ENCODE measurements at regions not wholly inside any gene's neighbourhood (a gene's known extent, or its start where the extent isn't known, plus 50 kb on each side); places are given as distances from the start of the nearest gene placed in this dataset.
"Not testable (repeated sequence)": the region's sequence is repeated elsewhere in the genome, so short reads cannot be mapped to it uniquely, and the experiment has no call there.

- DNase-seq (ENCODE audit: low read depth) = no peak
Measured at GRCh38 chr3:82020282-82020681, 258.8 kb upstream of the GBE1 start.

GRCh38 chr3:82015241-82015640 lies 253.8 kb upstream of the GBE1 start:
- DNase-seq (ENCODE audit: low read depth) = no peak

DNA sequence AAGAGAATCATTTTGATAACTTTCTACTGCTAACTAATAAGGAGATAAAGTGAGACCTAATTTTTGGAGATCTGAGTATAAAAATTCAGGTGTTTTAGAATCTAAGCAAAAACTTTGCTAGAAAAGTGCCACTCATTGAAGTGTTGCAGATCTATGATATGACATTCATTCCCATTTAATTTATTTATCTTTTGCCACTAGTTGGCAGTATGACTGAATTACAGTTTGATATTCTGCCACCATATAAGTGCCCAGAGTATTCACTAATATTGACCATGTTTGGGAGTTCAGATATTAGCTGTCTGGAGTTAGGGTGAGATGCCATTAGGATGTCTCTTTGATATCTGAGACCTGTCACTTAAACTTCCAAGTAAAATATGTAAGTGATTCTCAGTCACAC lies 251.3 kb upstream of the GBE1 start:
- DNase-seq (ENCODE audit: low read depth) = no peak

GRCh38 chr3:82011336-82011735 lies 249.9 kb upstream of the GBE1 start:
- no peak for DNase-seq (ENCODE audit: low read depth)

DNA sequence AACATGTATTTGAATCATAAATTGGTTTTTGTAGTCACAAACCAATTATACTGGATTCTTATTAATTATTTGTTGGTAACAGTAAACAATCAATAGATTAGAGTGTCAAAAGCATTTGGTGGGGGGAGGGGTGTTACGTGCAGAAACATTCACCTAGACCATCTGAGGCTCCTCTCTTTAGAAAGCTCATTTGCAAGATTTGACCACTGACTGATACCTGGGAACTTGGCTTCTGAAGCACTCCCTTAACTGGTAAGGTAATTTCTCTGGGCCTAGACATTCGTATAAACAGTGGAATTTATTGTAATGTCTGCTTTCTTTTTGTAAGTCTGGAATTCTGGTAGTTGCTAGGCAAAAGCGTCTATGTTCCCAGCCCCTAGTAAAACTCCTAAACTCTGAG lies 243.8 kb upstream of the GBE1 start:
- no peak for DNase-seq (ENCODE audit: low read depth)

- no peak for DNase-seq (ENCODE audit: low read depth)
Measured at GRCh38 chr3:82004266-82004665, 242.8 kb upstream of the GBE1 start.

GRCh38 chr3:82002986-82003642 lies 241.7 kb upstream of the GBE1 start:
- no peak for DNase-seq (ENCODE audit: low read depth)

GRCh38 chr3:82002491-82002890 lies 241.0 kb upstream of the GBE1 start:
- no peak for DNase-seq (ENCODE audit: low read depth)

- DNase-seq (ENCODE audit: low read depth) = no peak
Measured at GRCh38 chr3:82001276-82001923, 240.0 kb upstream of the GBE1 start.

DNA sequence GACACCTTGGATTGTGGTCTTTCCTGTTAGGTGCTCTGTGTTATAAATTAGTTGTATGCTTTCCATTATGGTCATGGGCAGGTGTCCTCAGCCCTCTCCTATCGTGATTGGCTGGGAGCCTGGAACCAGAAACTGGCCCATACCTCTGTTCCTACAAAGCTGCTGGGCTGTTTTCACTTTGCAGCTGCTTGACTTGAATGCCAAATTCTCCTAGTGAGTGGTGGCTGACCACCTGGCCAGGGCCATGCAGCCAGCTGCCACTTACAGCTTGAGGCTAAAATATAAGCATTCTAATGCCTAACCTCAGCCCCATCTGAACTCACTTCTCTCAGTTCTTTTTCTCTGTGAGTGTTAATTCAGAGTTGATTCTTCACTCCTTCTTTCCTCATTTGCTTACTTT lies 239.3 kb upstream of the GBE1 start:
- no peak for DNase-seq (ENCODE audit: low read depth)

DNA sequence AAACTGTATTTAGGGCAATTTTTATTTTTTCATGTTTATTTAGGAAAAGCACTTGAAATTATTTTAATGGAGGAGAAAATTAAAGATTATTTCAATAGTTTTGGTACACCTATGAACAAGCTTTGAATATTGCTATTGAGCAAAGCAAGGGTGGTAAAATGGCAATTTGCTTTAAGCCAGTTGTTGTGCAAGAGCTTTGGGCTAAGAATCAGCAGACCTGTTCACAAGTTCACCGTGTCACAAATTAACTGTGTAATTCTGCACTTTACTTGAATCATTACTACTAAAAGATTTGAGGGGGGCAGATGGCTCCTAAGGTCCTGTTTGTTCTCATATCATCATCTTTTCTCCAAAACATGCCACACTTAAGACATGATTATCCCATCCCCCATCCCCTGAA lies 238.9 kb upstream of the GBE1 start:
- no peak for DNase-seq (ENCODE audit: low read depth)

DNA sequence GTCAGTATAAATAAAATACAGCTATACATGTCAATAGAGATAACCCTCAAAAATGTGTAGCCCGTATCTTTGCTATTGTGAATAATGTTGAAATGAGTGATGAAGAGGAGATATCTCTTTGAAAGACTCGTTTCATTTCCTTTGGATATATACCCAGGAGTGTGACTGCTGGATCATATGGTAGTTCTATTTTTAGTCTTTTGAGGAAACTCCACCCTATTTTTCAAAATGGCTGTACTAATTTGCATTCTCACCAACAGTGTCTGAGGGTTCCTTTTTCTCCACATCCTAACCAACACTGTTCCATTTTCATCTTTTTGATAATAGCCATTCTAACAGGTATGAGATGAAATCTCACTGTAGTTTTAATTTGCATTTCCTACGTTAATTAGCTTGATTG lies 237.5 kb upstream of the GBE1 start:
- no peak for DNase-seq (ENCODE audit: low read depth)

DNA sequence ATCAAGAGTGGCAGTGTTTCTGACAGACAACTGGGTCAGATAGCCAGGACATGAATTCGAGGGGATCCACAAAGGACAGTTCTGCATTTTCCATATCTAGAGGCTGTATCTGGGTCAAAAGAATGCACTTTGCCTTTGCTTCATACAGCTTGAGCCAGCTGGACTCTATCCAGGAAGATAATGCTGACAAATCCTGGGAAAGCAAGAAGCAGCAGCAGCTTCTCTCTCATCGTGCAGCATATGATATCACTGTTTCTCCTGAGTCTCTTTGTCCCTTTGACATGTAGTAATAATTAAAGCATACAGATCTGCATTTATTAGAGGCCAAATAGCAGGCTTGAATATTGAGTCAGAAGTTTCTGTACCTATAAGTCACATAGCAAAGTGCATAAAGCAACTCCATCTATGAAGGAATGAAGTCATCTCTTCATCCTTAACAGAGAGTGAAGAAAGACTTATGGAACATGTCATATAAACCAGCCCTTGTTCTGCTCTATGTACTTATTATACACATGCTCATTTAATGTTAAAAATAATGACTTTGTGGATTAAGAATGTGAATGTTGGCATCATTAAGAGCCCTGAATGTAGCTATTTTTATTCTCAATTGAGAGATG lies 236.8 kb upstream of the GBE1 start:
- no peak for DNase-seq (ENCODE audit: low read depth)

- DNase-seq (ENCODE audit: low read depth) = no peak
Measured at GRCh38 chr3:81997390-81997789, 235.9 kb upstream of the GBE1 start.

DNA sequence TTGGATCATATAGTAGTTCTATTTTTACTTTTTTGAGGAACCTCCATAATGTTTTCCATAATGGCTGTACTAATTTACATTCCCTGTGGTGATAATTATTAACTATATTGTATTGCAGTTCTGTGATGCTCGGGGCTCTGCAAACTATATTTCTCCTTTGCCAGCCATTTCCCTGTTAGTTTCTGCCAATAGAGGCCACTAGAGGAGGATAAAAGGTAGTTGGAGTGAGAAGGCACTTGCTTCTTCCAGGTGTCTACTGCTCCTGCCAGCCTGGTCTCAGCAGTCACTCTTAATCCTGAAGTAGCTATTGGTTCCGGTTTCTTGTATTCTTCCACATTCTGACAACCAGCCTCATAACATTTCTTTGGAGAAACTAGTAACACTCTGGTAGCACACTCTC lies 233.9 kb upstream of the GBE1 start:
- no peak for DNase-seq (ENCODE audit: low read depth)

GRCh38 chr3:81989758-81990157 lies 228.3 kb upstream of the GBE1 start:
- DNase-seq (ENCODE audit: low read depth) = no peak

- DNase-seq (ENCODE audit: low read depth) = no peak
Measured at GRCh38 chr3:81989274-81989673, 227.8 kb upstream of the GBE1 start.

GRCh38 chr3:81987412-81987811 lies 226.0 kb upstream of the GBE1 start:
- not testable (repeated sequence) for DNase-seq (ENCODE audit: low read depth)

DNA sequence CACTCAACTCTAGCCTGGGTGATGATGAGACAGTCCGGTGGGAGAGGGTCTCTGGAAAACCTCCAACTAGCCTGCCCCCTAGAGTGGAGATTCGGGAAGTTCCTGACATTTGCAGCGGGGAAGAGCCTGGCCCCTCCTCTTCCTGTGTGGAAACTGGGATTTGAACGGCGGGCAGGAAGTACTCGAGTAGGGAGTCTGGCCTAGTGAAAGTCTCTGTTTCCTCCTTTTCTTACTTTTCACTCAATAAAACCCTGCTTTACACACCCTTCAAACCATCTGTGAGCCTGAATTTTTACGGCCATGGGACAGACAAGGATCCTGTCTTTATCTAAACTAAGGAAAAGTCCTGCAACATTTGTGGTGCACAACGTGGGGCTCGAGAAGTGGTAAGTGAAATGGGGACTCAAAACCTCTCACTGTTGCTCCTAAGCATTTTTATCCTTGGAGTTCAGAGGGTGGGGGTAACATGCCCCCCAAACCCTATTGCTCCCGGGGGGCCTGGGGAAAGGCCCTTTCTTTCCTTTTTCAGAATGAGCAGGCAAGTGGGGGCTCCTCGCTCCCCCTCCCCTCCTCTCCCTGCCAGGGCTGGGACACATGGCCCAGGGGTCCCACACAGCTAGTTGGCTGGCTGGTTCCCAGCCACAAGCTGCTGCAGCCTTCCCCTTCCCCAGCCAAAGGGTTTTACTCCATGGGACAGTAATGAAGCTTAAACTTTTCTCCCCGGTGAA lies 224.7 kb upstream of the GBE1 start:
- no peak for DNase-seq (ENCODE audit: low read depth)

GRCh38 chr3:81983382-81983781 lies 221.9 kb upstream of the GBE1 start:
- no peak for DNase-seq (ENCODE audit: low read depth)

DNA sequence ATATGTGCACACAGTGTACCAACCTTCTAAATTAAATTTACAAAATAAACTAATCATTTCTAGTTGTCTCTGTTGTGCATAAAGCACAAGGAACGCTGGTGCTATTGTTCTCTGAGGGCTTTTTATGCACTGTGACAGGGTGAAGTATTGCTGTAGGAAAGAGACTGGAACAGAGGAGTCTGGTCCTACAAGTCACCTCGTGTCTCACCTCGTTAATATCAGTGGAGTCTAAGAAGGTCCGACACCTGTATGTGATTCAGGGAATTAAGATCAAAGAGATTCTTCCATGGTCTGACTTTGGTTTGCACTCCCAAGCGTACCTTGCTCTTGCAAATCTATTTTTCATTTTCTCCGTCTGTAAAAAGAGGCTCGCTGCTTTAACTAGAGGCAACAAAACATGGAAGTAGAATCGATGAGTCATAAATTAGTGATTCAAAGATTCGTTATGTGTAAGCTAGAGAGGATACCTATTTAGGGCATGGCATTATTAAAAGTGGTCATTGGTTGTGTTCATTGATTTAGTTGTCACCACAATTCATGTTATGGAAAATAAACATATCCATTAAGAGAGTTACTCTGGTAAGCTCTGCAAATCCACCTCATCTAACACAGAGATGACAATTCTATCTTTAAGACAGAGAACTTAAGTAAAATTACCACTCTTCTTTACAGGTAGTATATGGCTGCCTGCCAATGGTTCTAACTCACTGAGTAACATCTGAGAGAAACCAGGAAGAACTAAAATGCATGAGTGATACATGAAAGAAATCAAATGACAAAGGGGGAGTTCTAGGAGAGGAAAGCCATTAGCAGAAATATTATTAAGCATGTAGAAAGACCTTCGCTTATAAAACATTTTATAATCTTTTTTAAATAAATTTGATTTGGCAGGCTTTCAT lies 219.4 kb upstream of the GBE1 start:
- DNase-seq (ENCODE audit: low read depth) = no peak

- DNase-seq (ENCODE audit: low read depth) = no peak
Measured at GRCh38 chr3:81974751-81975150, 213.3 kb upstream of the GBE1 start.
